ENCODE measurements at regions not wholly inside any gene's neighbourhood (a gene's known extent, or its start where the extent isn't known, plus 50 kb on each side); places are given as distances from the start of the nearest gene placed in this dataset.
A peak's percentile ranks its signal among the peaks of the same experiment; 100 is the strongest.

DNA sequence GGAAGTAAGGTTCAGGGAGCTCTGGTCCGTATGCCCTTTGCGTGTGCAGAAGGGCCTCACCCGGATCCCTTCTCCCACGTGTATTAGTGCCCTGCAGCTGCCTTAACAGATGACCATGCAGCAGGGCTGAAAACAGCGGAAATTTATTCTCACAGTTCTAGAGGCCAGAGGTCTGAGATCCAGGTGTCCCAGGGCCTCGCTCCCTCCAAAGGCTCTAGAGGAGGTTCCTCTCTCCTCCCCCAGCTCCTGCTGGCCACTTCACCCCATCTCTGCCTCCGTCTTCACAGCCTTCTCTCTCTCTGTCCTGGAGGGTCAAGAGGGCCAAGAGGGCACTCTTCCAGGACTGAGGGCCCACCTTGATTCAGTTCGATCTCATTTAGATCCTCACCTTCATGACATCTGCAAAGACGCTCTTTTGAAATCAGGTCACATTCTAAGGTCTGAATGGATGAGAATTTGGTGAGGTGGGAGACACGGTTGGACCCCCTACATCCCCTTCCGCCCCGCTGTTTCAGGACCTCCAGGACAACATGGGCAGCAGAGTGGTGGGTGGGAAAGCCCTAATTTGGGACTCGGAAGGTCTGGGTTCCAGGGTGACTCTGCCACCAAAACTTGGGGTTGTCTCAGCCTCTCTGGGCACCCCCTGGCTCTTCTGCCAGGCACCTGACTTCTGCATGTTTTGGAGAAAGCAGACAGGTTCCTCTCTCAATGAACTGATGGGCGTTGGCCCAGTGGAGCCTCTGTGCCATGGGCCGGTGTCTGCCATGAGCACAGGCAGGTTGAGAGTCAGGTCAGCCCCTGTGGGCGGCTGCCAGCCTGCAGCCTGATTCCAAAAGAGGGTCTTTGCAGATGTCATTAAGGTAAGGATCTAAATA is 361.2 kb downstream of the SEC14L1 start:
- in situ Hi-C loops (cut with MboI; ENCODE audit: low pct_ligation_motif_present in 1 of 4, low pct_unique_long_range_greater_than_20kb in 1 of 4, low sequenced_read_pairs in 3 of 4) (no loop called here), intact Hi-C loops (cut with DNase I; ENCODE audit: low total_unique reads) (no loop called here)
- peaks cover 0 to 7% (median 0%) of the 10 kb centered on the region in 4 donors for H3K36me3 ChIP-seq
- WGBS, 2 donors (ENCODE audit: low coverage in 1 of 2), result 83 to 90% methylated on average over 7 to 16 of the region's 16 CpGs
- H3K9me3 ChIP-seq, result no peaks in the 10 kb centered on the region
- H3K4me1 ChIP-seq, result no peaks in the 10 kb centered on the region
- H3K4me3 ChIP-seq, result no peak overlapping the region
- peak; percentile 5 for DNase-seq
- no peaks in the 10 kb centered on the region for H3K27me3 ChIP-seq
- no peak for TF ChIP-seq POLR2AphosphoS5 (IDR thresholded peaks at IDR 0.05)
- TF ChIP-seq POLR2A (IDR thresholded peaks at IDR 0.05), result no peak
- TF ChIP-seq, protein P1, sequence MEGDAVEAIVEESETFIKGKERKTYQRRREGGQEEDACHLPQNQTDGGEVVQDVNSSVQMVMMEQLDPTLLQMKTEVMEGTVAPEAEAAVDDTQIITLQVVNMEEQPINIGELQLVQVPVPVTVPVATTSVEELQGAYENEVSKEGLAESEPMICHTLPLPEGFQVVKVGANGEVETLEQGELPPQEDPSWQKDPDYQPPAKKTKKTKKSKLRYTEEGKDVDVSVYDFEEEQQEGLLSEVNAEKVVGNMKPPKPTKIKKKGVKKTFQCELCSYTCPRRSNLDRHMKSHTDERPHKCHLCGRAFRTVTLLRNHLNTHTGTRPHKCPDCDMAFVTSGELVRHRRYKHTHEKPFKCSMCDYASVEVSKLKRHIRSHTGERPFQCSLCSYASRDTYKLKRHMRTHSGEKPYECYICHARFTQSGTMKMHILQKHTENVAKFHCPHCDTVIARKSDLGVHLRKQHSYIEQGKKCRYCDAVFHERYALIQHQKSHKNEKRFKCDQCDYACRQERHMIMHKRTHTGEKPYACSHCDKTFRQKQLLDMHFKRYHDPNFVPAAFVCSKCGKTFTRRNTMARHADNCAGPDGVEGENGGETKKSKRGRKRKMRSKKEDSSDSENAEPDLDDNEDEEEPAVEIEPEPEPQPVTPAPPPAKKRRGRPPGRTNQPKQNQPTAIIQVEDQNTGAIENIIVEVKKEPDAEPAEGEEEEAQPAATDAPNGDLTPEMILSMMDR (IDR thresholded peaks at IDR 0.05), result no peak
- H3K27ac ChIP-seq, result no peak overlapping the region

DNA sequence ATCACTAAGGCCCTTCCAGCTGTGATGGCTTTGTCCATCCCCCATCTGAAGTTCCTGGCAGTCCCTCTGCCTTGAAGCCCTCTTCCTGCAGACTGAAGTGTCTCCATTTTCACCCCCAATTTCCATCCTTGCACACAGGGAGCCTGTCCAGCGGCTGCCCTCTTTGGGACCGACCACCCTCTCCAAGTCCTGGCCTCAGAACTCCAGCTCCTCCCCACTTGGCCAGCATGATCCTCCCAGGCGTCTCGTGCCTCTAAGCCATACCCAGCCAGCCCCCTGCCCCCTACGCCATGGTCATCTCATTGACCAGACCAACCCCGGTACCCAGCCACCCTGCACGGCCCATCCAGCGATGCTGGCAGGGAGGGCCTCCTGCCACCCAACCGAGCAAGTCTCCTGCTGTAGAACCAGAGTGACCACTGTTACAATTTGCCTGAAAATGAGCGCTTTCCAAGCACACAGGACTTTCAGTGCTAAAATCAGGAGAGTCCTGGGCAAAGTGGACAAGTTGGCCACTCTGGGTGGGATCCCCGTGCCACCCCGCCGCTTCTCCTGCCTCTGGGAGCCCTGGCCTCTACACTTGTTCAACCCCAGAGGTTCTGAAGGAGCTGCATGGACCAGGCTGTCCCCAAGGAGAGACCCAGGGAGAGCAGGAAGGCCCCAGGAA is 362.0 kb downstream of the SEC14L1 start:
- in situ Hi-C loops (cut with MboI; ENCODE audit: low pct_ligation_motif_present in 1 of 4, low pct_unique_long_range_greater_than_20kb in 1 of 4, low sequenced_read_pairs in 3 of 4), result no loop called here
- peak; percentile 6 for DNase-seq
- TF ChIP-seq, protein P1 (IDR thresholded peaks at IDR 0.05), result no peak
- no peak for TF ChIP-seq EP300 (IDR thresholded peaks at IDR 0.05; ENCODE audit: low read depth)
- TF ChIP-seq POLR2AphosphoS5 (IDR thresholded peaks at IDR 0.05), result no peak
- TF ChIP-seq POLR2A (IDR thresholded peaks at IDR 0.05), result no peak
- no peaks in the 10 kb centered on the region for H3K4me1 ChIP-seq
- H3K27ac ChIP-seq, result no peak overlapping the region
- H3K27me3 ChIP-seq, result no peaks in the 10 kb centered on the region
- no peak overlapping the region for H3K4me3 ChIP-seq
- no peaks in the 10 kb centered on the region for H3K9me3 ChIP-seq
- intact Hi-C loops (cut with DNase I; ENCODE audit: low total_unique reads), result no loop called here
- 86% methylated on average over 13 of the region's 13 CpGs; no CpG with 5 or more reads in 1 of the 2 donors for WGBS, 2 donors (ENCODE audit: low coverage in 1 of 2)
- peaks cover 0 to 7% (median 0%) of the 10 kb centered on the region in 4 donors for H3K36me3 ChIP-seq

DNA sequence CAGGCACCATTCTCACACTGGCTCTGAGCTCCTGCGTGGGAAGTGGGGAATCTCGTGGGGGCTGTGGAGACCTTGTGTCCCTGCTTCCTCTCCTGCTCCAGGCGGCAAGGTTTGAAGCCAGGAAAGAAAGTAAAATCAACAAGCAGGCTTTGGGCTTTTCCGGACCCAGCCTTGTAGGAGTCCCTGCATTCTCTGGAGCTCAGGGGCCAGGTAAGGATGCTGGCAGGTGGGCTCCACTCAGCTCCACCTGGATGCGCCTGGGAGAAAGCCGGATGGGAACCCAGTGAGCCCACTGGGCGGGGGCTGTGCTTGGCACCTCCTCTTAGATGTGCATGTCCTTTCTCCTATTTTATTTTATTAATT is 362.5 kb downstream of the SEC14L1 start:
- no peaks in the 10 kb centered on the region for H3K4me1 ChIP-seq
- DNase-seq, result no peak
- in situ Hi-C loops (cut with MboI; ENCODE audit: low pct_ligation_motif_present in 1 of 4, low pct_unique_long_range_greater_than_20kb in 1 of 4, low sequenced_read_pairs in 3 of 4) (no loop called here), intact Hi-C loops (cut with DNase I; ENCODE audit: low total_unique reads) (no loop called here)
- no peak overlapping the region for H3K4me3 ChIP-seq
- H3K27ac ChIP-seq, result no peak overlapping the region
- peaks cover 0 to 7% (median 0%) of the 10 kb centered on the region in 4 donors for H3K36me3 ChIP-seq
- TF ChIP-seq POLR2A (IDR thresholded peaks at IDR 0.05) (no peak), POLR2AphosphoS5 (IDR thresholded peaks at IDR 0.05) (no peak), EP300 (IDR thresholded peaks at IDR 0.05; ENCODE audit: low read depth) (no peak)
- TF ChIP-seq, protein P1 (IDR thresholded peaks at IDR 0.05), result no peak
- H3K9me3 ChIP-seq, result no peaks in the 10 kb centered on the region
- WGBS, 2 donors (ENCODE audit: low coverage in 1 of 2), result 91% methylated on average over 7 of the region's 7 CpGs; no CpG with 5 or more reads in 1 of the 2 donors
- H3K27me3 ChIP-seq, result no peaks in the 10 kb centered on the region

DNA sequence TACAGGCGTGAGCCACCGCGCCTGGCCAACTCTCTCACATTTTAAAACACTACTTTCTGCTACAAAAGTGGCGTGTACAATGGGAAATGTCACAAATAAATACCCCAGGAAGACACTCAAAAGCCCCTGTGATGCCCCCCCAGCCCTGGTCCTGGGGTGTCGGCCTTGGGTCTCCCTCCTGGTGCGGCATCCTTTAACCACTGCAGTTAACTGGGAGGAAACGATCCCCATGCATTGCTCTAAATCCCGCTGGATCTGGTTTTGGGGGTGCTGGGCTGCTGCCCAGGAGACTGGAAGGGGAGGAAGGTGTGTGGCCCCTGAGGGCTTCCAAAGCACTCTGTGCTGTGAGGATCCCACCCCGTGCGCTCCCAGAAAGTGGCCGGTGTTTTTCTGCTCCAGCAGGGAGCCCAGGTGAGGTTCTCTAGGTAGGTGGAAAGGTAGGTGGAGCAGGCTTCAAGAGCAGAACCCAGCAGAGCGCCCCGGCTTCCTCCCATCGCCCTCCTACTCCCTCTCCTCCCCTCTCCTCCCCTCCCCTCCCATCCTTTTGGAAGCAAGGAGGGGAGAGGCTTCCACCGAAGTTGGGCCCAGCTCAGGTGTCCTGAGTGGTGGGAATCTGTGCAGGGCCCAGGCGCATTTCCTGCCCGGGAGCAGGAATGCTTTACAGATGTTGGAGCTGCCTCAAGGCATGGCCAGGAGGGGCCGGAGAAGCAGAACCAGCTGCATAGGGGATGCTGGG is 363.3 kb downstream of the SEC14L1 start:
- Histone ChIP-seq H3K27ac (no peak overlapping the region), H3K36me3 (peaks cover 0 to 2% (median 0%) of the 10 kb centered on the region in 4 donors), H3K9me3 (no peaks in the 10 kb centered on the region), H3K4me1 (no peaks in the 10 kb centered on the region), H3K4me3 (no peak overlapping the region), H3K27me3 (no peaks in the 10 kb centered on the region)
- TF ChIP-seq EP300 (IDR thresholded peaks at IDR 0.05; ENCODE audit: low read depth) (no peak), POLR2A (IDR thresholded peaks at IDR 0.05) (no peak), POLR2AphosphoS5 (IDR thresholded peaks at IDR 0.05) (no peak)
- TF ChIP-seq, protein P1 (IDR thresholded peaks at IDR 0.05), result no peak
- DNase-seq, result no peak
- 90 to 100% methylated on average over 1 to 18 of the region's 18 CpGs for WGBS, 2 donors (ENCODE audit: low coverage in 1 of 2)
- in situ Hi-C loops (cut with MboI; ENCODE audit: low pct_ligation_motif_present in 1 of 4, low pct_unique_long_range_greater_than_20kb in 1 of 4, low sequenced_read_pairs in 3 of 4) (no loop called here), intact Hi-C loops (cut with DNase I; ENCODE audit: low total_unique reads) (no loop called here)

Data from transverse colon (tissue), 4 donors.